ENCODE measurements at regions not wholly inside any gene's neighbourhood (a gene's known extent, or its start where the extent isn't known, plus 50 kb on each side); places are given as distances from the start of the nearest gene placed in this dataset.

- Histone ChIP-seq H2AFZ (ENCODE audit: low read depth, low read length) (no peak overlapping the region), H3K9me1 (ENCODE audit: control insufficient read depth, insufficient read depth, low read length) (no peaks in the 10 kb centered on the region), H3K4me3 (no peak overlapping the region), H3K36me3 (ENCODE audit: control insufficient read depth, insufficient read depth, low read length) (no peaks in the 10 kb centered on the region), H3K27ac (ENCODE audit: extremely low read depth, low read depth, low read length) (no peak overlapping the region), H3K9ac (ENCODE audit: insufficient read depth in 1 of 2, low read depth in 2 of 2, low read length in 2 of 2) (no peak overlapping the region), H3K4me2 (ENCODE audit: insufficient read depth, low read length) (no peak overlapping the region), H3K9me3 (replicated peaks; ENCODE audit: control insufficient read depth, insufficient read depth, low read depth, low read length) (no peaks in the 10 kb centered on the region), H4K20me1 (replicated peaks; ENCODE audit: control insufficient read depth, insufficient read depth, low read length) (no peaks in the 10 kb centered on the region), H3K4me1 (replicated peaks in 1 of 2; ENCODE audit: control insufficient read depth in 2 of 2, insufficient read depth in 2 of 2, low read length in 2 of 2) (no peaks in the 10 kb centered on the region), H3K27me3 (ENCODE audit: control insufficient read depth in 2 of 2, insufficient read depth in 2 of 2, low read length in 2 of 2) (peaks cover 0 to 8% of the 10 kb centered on the region in 2 experiments; a peak in 2 of 5 replicates), H3K79me2 (ENCODE audit: control insufficient read depth, insufficient read depth, low read length) (no peaks in the 10 kb centered on the region)
- WGBS (ENCODE audit: insufficient coverage, low coverage, missing lambda C conversion rate), result 6% methylated on average over 2 of the region's 2 CpGs
- FAIRE-seq, result no peak
- DNase-seq (ENCODE audit: extremely low read depth in 1 of 4, low spot score in 3 of 4), result no peak
- in situ Hi-C loops (cut with MboI) (no loop called here), intact Hi-C loops (cut with micrococcal nuclease) (no loop called here)
- BruUV-seq (replicated peaks), result no TSS peak
- POLR2A ChIA-PET, result interaction anchor here (0.6 kb wide), 1 partner anchor 742 kb away, joined by 3 read pairs; no protein-coding TSS in a partner anchor
- no peak for ATAC-seq
- CTCF ChIA-PET (ENCODE audit: low intra/inter-chr PET ratio), result no interaction called here
- no peak for TF ChIP-seq CTBP1 (IDR thresholded peaks at IDR 0.05; ENCODE audit: borderline replicate concordance)
- TF ChIP-seq SMAD2 (IDR thresholded peaks at IDR 0.05; ENCODE audit: low read depth, low read length), result no peak
- TF ChIP-seq MYC (IDR thresholded peaks at IDR 0.05; ENCODE audit: low read depth, low read length), result no peak
- no peak for TF ChIP-seq MYC (CRISPR knock-in tag; IDR thresholded peaks at IDR 0.05; ENCODE audit: borderline replicate concordance, low read depth)
- TF ChIP-seq MGA (IDR thresholded peaks at IDR 0.05), result no peak
- no peak for TF ChIP-seq ZNF740 (CRISPR knock-in tag; IDR thresholded peaks at IDR 0.05)
- TF ChIP-seq ZNF740 (tag; IDR thresholded peaks at IDR 0.05), result no peak
- no peak for TF ChIP-seq PHB2 (IDR thresholded peaks at IDR 0.05; ENCODE audit: low read depth)
- TF ChIP-seq ARID2 (IDR thresholded peaks at IDR 0.05), result no peak
- no peak for TF ChIP-seq ZBED1 (IDR thresholded peaks at IDR 0.05)
- TF ChIP-seq ZFPM2 (CRISPR knock-in tag; IDR thresholded peaks at IDR 0.05), result no peak
- no peak for TF ChIP-seq ZNF655 (CRISPR knock-in tag; IDR thresholded peaks at IDR 0.05)
Measured at GRCh38 chr20:20850407-20850806, 138.0 kb upstream of the RALGAPA2 start.

Data from K562 (cell line).